Right atrium auricular region (tissue), 2 donors: ENCODE measurements at regions not wholly inside any gene's neighbourhood (a gene's known extent, or its start where the extent isn't known, plus 50 kb on each side); places are given as distances from the start of the nearest gene placed in this dataset.

Source experiments
- DNase-seq: peaks from one replicate; pipeline ENCODE4 v3.0.0-alpha.2; 2019; ENCODE audit warnings: low spot score
- H3K27ac ChIP-seq, 2 donors: fragments of 200-600 bp; sonication (generic); 1 replicate in 1 of 2; 2 replicates in 1 of 2; pipeline ENCODE4 v1.5.1; 2016 to 2019
- H3K27me3 ChIP-seq, 2 donors: fragments of 200-600 bp; sonication (generic); one replicate each; pipeline versions ENCODE4 v1.5.1 to v1.6.0; 2017 to 2019
- H3K36me3 ChIP-seq: fragments of 200-600 bp; sonication (generic); one replicate; pipeline ENCODE4 v1.5.1; 2016
- H3K4me1 ChIP-seq, 2 donors: fragments of 200-600 bp; sonication (generic); one replicate each; pipeline versions ENCODE4 v1.5.1 to v1.6.0; 2017 to 2019
- H3K4me3 ChIP-seq, 2 donors: fragments of 200-600 bp; sonication (generic); 1 replicate in 1 of 2; 2 replicates in 1 of 2; pipeline ENCODE4 v1.5.1; 2017 to 2019; ENCODE audit warnings: mild to moderate bottlenecking in 1 of 2, moderate library complexity in 1 of 2
- H3K9me3 ChIP-seq, 2 donors: fragments of 200-600 bp; sonication (generic); one replicate each; pipeline ENCODE4 v1.5.1; 2019
- CTCF ChIP-seq, 2 donors: fragments of 200-600 bp; sonication (generic); IDR thresholded peaks; one replicate each; pipeline ENCODE4 v1.5.1; 2019; ENCODE audit warnings: antibody characterized with exemption in 2 of 2

DNA sequence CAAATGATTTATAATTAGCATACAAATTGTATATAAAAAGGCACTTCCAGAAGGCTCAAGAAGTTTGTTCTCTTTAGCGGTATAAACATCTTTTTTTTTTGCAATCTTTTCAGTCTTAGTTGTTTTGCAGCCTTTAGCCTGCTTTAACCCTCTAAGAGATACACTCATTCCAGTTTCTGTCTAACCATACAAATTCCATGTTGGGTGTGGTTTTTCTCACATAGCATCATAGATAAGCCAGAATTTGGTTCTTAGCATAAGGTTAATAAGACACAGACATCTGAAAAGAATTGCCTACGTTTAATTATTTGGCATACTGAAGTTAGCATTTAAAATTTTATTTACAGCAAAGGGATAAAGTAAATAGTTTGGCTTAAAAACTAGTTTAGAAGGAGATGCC, 92.5 kb upstream of the NPVF start:
- DNase-seq: no peak
- no peak overlapping the region for H3K4me3 ChIP-seq
- TF ChIP-seq CTCF (IDR thresholded peaks at IDR 0.05): no peak
- no peaks in the 10 kb centered on the region for H3K36me3 ChIP-seq
- no peak overlapping the region for H3K27ac ChIP-seq
- no peaks in the 10 kb centered on the region for H3K27me3 ChIP-seq
- H3K9me3 ChIP-seq: no peaks in the 10 kb centered on the region
- no peaks in the 10 kb centered on the region for H3K4me1 ChIP-seq

DNA sequence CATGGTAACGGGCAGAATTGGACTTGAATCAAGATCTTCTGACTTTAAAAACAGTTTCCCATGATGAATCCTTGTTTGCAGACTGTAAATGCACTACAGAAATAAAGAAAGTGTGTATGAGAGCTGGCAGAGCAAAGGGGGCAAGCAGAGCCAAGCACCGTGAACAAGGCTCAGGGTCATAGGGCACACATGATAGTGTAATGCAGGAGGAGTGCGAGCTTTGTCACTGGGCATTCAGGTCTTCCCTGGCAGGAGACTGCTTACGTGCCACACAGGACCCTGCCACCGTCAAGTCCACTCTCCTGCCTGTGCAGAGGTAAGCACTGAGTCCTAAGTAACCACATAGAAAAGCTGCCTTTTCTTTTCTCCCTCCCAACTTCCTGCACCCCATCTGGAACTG, 93.1 kb upstream of the NPVF start:
- no peak for TF ChIP-seq CTCF (IDR thresholded peaks at IDR 0.05)
- Histone ChIP-seq H3K4me1 (no peaks in the 10 kb centered on the region), H3K4me3 (no peak overlapping the region), H3K36me3 (no peaks in the 10 kb centered on the region), H3K27ac (no peak overlapping the region), H3K27me3 (no peaks in the 10 kb centered on the region), H3K9me3 (no peaks in the 10 kb centered on the region)
- no peak for DNase-seq

DNA sequence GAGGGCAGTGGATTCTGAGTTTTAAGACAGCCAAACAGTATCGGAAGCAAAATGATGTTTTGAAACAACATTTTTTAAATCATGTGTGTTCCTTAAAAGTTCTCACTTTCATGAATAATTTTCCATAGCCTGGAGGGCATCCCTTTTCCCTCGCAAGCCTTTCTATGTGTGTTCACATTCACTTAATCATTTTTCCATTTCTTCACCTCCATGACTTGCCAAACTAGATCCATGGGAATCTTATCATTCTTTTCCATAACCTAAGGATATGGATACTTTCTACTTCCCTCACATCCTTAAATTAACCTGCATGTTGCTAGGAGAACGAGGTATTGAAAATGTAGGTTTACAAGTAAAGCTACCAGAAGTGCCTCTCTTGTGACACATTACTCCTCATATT, 94.2 kb upstream of the NPVF start:
- Histone ChIP-seq H3K9me3 (no peaks in the 10 kb centered on the region), H3K4me3 (no peak overlapping the region), H3K36me3 (no peaks in the 10 kb centered on the region), H3K27me3 (no peaks in the 10 kb centered on the region), H3K27ac (no peak overlapping the region), H3K4me1 (no peaks in the 10 kb centered on the region)
- no peak for DNase-seq
- TF ChIP-seq CTCF (IDR thresholded peaks at IDR 0.05): no peak

GRCh38 chr7:25325186-25325757, 97.0 kb upstream of the NPVF start:
- no peak for DNase-seq
- no peaks in the 10 kb centered on the region for H3K36me3 ChIP-seq
- H3K27ac ChIP-seq: no peak overlapping the region
- H3K27me3 ChIP-seq: no peaks in the 10 kb centered on the region
- H3K4me1 ChIP-seq: no peaks in the 10 kb centered on the region
- no peaks in the 10 kb centered on the region for H3K9me3 ChIP-seq
- no peak for TF ChIP-seq CTCF (IDR thresholded peaks at IDR 0.05)
- H3K4me3 ChIP-seq: no peak overlapping the region

DNA sequence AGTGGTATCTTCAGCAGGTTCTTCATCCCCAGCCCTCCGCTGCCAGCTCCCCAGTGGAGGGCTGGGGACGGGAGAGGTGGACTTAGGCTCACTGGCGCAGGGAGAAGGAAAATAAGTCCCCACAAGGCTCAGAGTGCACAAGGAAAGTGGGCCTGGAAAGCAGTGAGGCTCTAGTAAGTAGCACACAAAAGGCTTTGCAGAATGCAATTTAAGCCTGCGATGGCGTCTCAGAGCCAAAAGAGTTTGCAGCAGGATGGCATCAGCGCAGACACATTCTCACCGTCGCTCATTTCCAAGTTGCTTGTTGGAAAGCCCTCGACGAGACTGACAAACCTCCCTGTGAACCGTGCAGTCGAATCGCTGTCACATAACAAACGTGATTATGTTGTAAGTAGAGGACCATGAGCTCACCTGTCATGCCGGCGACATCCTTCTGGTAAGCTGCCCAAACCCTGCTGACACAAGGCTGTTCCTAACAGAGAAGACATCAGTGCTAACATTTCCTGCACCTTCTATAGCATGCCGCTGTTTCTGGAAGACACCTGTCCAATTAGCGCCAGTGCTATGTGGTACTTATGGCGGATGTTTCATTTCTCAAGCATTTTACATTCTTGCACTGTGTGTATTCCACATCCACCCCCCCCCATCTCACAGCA, 98.3 kb upstream of the NPVF start:
- Histone ChIP-seq H3K4me3 (no peak overlapping the region), H3K27ac (no peak overlapping the region), H3K36me3 (no peaks in the 10 kb centered on the region), H3K4me1 (no peaks in the 10 kb centered on the region), H3K9me3 (no peaks in the 10 kb centered on the region), H3K27me3 (no peaks in the 10 kb centered on the region)
- DNase-seq: no peak
- no peak for TF ChIP-seq CTCF (IDR thresholded peaks at IDR 0.05)

DNA sequence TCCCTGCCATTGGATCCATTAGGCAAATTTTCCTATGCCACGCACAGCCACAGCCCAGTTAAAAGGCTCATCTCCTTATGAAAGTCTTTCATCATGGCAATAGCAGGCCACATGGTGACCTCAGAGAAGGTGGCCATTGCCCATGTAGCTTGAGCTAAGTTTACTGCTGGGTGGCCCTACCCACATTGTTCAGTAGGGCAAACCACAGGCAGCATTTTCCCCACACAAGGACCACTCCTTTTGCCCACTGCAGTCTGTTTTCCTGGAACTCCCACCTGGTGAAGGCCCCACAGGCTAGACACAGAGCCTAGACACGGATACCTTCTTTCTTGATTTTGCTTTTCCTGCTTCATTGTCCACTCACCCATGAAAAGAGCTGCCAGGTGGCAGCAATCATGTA, 101.5 kb upstream of the NPVF start:
- Histone ChIP-seq H3K9me3 (no peaks in the 10 kb centered on the region), H3K27me3 (no peaks in the 10 kb centered on the region), H3K4me3 (no peak overlapping the region), H3K4me1 (no peaks in the 10 kb centered on the region), H3K27ac (no peak overlapping the region), H3K36me3 (no peaks in the 10 kb centered on the region)
- no peak for TF ChIP-seq CTCF (IDR thresholded peaks at IDR 0.05)
- no peak for DNase-seq
